ENCODE measurements at regions not wholly inside any gene's neighbourhood (a gene's known extent, or its start where the extent isn't known, plus 50 kb on each side); places are given as distances from the start of the nearest gene placed in this dataset.

- TF ChIP-seq CTCF (IDR thresholded peaks at IDR 0.05; ENCODE audit: low read depth, low read length) (no peak), POLR2A (IDR thresholded peaks at IDR 0.05; ENCODE audit: extremely low read depth, insufficient read length) (no peak)
Measured at GRCh38 chr12:77247542-77247941, 182.2 kb upstream of the E2F7 start.
